Fibroblast of mammary gland (primary cell): ENCODE measurements at regions not wholly inside any gene's neighbourhood (a gene's known extent, or its start where the extent isn't known, plus 50 kb on each side); places are given as distances from the start of the nearest gene placed in this dataset.

Experiments
- DNase-seq: peaks from one replicate; pipeline ENCODE4 v3.0.0-alpha.2; 2010; ENCODE audit warnings: low read depth
- H3K4me3 ChIP-seq: 2 replicates; pipeline ENCODE4 v1.5.1; 2011; ENCODE audit warnings: low read depth, mild to moderate bottlenecking, low read length, moderate library complexity; ENCODE audit not compliant: control insufficient read depth
- TF ChIP-seq, protein P1 (sequence below): conservative IDR thresholded peaks from 2 replicates; pipeline ENCODE4 v1.5.1; 2011; ENCODE audit warnings: low read depth, low read length, inconsistent platforms; ENCODE audit not compliant: control insufficient read depth, insufficient read depth

DNA sequence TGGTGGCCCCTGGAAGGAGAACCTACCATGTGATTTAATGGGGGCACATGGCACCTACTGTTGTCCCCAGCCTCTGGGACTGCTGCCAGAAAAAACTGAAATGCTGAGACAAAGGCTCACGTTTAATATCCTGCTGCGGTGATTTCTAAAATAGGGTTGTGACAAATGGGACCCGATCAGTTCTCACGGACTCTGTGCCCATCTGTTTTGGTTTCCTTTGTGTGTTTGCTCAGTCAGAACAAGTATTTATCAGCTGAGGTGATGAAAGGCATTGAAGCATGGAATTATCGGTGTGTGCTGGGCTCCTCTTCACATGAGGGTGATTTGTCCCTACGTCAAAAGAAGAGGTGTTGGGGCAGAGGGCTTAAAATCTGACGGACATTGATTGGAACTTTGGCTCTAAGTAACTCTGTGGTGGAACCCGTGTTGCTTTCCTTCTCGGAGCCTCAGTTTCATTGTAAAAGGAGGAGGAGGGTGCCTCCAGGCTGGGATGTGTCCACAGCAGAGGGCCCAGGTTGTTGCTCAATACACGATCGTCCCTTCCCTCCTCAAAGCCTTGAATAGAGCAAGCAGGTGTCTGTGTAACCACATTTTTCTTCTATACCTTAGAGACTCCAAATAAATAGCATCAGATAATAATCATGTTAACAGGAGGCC lies 283.3 kb upstream of the RGMA start:
- no peak for DNase-seq
- TF ChIP-seq, protein P1, sequence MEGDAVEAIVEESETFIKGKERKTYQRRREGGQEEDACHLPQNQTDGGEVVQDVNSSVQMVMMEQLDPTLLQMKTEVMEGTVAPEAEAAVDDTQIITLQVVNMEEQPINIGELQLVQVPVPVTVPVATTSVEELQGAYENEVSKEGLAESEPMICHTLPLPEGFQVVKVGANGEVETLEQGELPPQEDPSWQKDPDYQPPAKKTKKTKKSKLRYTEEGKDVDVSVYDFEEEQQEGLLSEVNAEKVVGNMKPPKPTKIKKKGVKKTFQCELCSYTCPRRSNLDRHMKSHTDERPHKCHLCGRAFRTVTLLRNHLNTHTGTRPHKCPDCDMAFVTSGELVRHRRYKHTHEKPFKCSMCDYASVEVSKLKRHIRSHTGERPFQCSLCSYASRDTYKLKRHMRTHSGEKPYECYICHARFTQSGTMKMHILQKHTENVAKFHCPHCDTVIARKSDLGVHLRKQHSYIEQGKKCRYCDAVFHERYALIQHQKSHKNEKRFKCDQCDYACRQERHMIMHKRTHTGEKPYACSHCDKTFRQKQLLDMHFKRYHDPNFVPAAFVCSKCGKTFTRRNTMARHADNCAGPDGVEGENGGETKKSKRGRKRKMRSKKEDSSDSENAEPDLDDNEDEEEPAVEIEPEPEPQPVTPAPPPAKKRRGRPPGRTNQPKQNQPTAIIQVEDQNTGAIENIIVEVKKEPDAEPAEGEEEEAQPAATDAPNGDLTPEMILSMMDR: no peak
- no peak overlapping the region for H3K4me3 ChIP-seq

DNA sequence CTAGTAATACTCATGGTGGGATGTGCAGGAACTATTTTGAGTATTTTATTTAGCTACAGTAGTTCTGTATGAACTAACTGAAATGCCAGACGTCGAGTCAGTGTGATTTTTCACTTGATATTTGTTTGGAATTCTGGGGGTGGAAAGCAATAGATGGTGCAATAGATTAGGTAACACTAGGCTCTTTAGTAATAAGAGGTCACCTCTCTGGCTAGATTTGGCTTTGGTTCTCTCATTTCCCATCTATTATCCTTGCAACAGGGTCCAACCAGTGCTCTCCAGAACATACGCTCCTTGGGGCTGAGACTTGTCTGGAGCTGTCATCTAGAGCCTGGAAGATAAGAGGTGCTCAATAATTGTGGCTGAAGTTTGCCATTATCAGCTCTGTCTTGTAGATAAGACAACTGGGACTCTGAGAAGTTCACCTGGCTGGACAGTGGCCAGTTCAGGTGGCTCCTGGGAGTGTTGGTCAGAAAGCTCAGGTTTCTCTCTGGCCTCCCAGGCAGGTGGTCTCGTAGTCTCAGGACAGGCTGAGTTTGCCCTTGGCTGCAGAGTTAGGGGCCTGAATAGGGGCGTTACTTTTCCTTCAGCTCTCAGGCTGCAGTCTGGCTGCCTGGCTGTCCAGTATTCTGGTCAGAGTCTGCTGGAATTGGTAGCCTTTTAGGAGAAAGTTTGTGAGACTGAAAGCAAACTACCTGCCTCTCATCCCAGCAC lies 277.5 kb upstream of the RGMA start:
- TF ChIP-seq, protein P1: no peak
- no peak overlapping the region for H3K4me3 ChIP-seq
- DNase-seq: no peak

DNA sequence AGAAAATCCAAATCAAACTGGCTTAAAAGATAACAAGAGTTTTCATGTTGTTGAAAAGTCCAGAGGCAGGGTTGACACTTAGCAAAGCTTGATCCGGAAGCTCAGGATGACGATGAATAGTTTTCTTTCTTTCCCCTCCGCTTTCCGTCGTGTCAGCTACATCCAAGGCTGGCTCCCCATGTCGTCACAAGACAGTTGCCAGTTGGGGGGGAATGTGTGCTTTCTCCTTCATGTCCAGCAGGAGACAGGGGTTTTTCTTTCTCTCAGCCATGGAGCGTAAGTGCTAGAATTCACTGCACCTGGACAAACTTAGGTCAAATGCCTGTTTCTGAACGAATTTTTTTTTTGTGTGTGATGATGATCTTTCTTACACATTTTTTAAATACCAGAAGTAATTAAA lies 273.8 kb upstream of the RGMA start:
- TF ChIP-seq, protein P1: no peak
- DNase-seq: no peak
- no peak overlapping the region for H3K4me3 ChIP-seq

DNA sequence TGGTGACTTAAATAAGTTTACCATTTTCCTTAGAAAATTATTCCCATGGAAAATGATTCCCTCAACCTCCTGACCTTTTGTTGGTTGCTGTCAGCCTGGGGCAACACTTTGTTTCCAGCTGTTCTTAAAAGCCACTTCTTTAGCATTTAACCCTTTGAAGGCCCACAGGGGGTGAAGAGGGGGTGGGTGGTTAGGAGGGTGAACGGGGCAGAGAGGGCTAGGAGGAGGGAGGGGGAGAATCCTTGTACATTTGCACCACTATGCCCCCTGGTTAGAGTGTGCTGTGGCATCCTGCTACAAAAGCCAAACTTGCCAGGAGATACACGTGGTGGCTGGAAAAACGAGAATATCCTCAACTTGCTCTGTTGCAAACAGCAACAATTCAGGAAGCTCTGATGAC lies 273.2 kb upstream of the RGMA start:
- no peak for DNase-seq
- H3K4me3 ChIP-seq: no peak overlapping the region
- TF ChIP-seq, protein P1: no peak

DNA sequence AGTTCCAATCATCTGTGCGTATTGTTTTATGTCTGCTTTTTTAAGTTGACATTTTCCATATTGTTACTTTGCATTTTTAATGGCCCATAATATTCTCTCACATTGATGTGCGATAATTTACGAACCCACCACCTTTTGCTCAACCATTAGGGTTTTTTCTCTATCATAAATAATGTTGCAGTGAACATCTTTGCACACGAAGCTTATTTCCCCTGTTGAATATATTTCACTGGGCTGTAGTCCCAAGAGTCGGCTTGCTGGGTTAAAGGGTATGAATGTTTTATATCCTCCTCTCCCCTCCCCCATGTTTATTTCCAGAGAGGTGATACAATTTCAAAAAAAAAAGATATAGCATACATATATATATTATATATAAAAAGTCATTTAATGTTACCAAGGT lies 272.7 kb upstream of the RGMA start:
- no peak for DNase-seq
- TF ChIP-seq, protein P1: no peak
- H3K4me3 ChIP-seq: no peak overlapping the region

DNA sequence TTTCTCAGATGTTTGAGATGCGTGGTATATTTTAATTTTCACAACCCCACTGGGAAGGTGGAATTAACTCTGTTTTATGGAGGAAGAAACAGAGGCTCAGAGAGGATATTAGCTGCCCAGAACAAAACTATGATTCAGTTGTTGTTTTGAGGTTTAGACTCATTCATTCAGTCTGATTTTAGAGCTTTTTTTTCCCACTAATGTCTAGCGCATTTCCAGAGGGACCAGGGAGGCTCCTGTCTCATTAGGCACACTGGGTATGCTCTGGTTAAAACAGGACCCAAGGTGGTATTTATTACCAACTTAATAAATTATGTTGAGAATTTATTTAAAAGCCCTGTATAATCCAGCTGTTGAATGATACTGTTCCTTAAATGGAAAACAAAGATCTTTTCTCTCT lies 272.0 kb upstream of the RGMA start:
- TF ChIP-seq, protein P1: no peak
- no peak for DNase-seq
- H3K4me3 ChIP-seq: no peak overlapping the region

DNA sequence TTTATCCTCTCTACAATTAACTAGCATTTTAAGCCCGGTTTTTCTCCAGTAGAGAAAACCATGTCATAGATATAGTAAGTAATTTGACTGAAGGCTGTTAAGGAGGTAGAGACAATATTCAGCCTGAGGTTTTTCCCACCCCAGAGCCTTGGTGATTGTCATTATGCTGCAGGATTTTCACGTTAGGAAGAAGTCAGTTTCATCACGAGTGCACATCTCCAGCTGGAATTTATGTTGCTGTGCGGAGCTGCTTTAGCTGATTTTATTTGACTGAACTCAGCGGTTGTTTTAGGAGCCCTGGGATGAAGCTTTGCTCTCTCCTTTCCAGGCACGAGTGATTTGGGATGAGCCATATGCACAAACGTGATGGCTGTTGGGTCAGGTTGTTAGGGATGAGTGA lies 271.3 kb upstream of the RGMA start:
- H3K4me3 ChIP-seq: no peak overlapping the region
- no peak for DNase-seq
- TF ChIP-seq, protein P1: no peak
